Stimulated activated CD4-positive, alpha-beta T cell treated with anti-CD3 and anti-CD28 coated beads, Interleukin-4, amount 100 ng/mL, for 48 hours (primary cell): ENCODE measurements at regions not wholly inside any gene's neighbourhood (a gene's known extent, or its start where the extent isn't known, plus 50 kb on each side); places are given as distances from the start of the nearest gene placed in this dataset.

ENCODE experiments used
- DNase-seq, 2 donors: peaks; one replicate each; pipeline ENCODE4 v3.0.0-alpha.2; 2020; ENCODE audit warnings: low read depth in 2 of 2

GRCh38 chr17:14901376-14901775, 363.8 kb downstream of the PMP22 start:
- no peak for DNase-seq

DNA sequence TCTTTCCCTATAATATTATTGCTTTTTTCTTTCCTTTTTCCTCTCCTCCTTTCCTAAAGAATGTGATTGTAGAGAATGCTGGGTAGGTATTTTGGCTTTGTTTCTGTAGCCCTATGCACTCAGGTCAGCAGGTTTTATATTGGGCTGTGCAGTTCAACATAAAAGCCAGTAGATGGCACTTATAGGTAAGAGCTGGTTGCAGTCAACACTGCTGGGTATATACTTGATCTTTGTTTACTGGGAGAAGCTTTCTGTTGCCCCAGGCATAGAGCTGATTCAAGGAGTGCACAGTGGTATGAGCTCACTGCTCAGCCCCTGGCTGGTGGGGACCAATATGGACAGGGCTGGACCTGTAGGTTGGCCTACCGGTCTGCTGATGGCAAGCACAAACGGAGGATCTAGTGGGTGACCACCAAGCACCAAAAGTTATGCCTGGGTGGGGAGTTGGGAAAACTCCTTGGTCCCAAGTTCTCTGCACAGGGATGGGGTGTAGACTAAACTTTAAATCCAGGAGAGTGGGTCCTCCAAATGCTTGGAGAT, 378.9 kb downstream of the PMP22 start:
- no peak for DNase-seq

GRCh38 chr17:14882131-14882530, 383.0 kb downstream of the PMP22 start:
- no peak for DNase-seq

DNA sequence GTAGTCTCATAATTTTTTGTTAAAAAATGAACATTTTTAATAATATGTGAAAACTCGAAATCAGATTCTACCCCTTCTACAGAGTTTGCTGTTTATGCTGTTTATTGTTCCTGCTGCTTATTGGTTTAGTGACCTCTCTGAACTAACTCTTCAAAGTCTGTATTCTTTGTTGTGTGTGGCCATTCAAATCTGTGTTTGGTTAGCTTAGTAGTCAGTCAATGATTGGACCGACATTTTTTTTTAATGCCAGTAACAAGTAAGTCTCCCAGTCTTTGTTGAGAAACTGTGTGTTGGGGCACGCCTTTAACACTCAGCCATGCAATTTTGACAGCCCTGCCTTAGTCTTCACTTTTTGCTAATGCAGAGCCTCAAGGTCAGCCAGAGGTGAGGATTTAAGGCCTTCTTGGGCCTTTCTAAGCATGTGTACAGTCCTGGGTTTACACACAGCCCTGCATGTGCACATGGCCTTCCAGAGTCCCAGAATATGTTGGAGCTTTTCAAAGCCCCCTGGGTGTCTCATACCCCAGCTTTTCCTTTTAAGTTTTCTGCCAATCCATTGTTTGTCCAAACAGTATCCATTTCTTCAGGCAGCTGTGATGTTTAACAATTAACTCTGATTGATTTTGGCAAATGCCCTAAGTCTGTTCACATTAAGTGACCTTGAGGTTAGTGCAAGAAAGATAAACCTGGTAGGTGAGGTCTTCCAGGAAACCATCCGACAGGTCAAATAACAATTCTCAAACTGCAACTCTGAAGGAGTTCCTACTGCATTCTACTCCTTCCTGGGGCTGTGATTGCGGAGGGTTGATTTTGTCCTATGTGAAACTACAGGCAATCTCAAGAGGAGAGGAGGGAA, 389.3 kb downstream of the PMP22 start:
- no peak for DNase-seq

DNA sequence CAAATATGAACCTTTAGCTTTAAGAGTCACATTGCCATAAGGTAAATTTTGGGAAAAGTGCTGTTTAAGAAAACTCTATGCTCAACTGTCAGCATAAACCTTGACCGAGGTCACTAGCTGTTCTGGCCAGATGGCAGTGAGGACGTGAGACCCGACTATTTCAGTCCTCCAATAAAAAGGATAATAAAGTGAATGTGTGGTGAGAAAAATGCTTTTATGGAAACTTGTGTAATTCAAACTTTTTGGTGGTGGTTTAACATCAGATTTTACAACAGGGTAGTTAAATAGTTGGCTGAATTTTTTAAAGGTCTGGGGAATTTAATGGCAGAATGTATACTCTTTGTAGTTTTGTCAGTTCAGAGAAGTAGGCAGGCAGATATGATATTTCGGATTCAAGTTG, 391.1 kb downstream of the PMP22 start:
- no peak for DNase-seq

DNA sequence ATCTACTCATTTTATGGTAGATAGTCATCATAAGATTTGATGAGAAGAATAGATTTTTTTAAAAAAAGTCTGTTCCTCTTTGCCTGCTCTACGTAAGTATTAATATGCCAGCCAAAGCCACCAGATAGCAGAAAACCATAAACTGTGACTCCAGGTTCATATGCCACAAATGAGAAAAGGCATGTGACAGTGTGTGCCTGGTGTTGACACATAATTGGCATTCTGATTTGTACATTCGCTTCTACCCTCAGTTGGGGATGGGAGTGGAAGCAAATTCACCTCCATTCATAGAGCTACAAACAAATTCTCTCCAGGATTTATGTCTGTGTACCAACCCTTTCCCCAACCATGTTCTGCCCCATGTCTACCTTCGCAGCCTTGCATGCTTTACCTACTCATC, 391.6 kb downstream of the PMP22 start:
- DNase-seq = no peak

DNA sequence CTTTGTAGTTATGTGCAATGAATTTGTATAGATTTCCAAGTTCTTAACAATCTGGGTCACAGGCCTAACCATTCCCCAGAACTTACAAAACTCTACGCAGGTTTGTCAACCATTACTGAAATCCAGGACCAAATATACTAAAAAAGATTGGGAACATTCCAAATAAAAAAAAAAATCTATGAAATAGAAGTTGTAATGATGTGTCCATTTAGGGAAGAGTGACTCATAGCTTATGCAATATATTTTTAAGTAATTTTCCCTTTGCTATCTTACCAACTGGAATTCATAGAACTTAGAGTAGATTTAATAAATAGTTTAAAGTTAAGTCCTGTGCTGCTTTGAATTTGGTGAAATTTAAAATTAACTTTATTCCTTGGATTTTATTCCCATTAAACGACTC, 393.2 kb downstream of the PMP22 start:
- no peak for DNase-seq

- DNase-seq = no peak
Measured at GRCh38 chr17:14866266-14866665, 398.9 kb downstream of the PMP22 start.

DNA sequence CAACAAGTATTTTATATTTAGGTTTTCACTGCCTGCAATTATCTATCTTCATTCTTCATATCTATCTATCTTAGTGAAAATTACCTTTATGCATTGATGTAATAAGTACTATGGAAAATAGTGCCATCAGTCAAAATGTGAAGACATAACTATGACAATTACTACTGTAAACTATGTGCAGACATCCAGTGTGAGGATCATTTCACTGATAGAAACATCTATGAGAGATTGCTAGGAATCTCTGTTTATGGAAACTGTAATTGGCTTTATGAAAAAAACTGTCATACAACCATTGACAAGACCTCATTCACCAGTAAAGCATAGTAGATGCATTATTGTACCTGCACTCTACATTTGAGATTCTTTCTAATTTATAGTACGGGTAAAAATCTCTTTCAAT, 401.0 kb downstream of the PMP22 start:
- DNase-seq = no peak

GRCh38 chr17:14859542-14859941, 405.6 kb downstream of the PMP22 start:
- no peak for DNase-seq

DNA sequence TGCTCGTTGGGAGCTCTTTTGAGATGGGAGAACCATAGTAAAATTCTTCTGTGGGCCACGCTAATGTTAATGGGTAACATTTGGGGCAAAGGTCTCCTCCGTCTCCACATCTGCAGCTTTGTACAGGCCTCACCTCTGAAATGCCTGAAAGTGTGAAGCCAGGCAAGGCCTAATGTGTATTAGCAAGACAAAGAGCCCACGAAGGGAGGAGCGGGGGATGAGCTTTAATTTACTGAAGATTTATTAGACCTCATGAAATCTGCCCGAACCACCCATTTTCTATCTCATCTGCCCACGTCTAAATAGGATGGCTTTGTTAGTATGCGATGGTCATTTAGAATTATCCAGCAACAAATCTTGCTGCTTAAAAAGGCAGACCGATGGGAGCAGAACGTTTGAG, 408.9 kb downstream of the PMP22 start:
- DNase-seq = no peak

DNA sequence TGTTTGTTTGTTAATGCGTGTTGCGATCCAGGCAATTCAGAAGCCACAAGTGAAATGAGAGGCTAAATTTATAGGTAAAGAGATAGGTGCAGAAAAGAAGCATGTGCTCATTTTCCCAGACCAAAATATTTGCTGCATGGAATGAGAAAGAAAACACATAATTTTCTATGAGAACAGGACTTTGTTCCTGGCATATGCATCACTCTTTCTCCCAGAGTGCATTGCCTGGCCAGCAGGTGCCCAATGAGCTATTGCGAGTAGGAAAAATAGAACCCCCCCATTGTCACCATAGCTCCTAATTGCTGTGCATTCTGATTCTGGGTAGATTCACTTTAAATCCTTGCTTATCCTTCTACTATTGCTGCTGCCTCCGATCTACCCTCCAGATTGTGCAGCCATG, 410.4 kb downstream of the PMP22 start:
- no peak for DNase-seq

GRCh38 chr17:14845591-14846281, 419.4 kb downstream of the PMP22 start:
- no peak for DNase-seq

- DNase-seq = no peak
Measured at GRCh38 chr17:14843086-14843795, 421.9 kb downstream of the PMP22 start.

- no peak for DNase-seq
Measured at GRCh38 chr17:14840616-14841231, 424.4 kb downstream of the PMP22 start.

GRCh38 chr17:14838567-14838966, 426.6 kb downstream of the PMP22 start:
- DNase-seq = no peak

DNA sequence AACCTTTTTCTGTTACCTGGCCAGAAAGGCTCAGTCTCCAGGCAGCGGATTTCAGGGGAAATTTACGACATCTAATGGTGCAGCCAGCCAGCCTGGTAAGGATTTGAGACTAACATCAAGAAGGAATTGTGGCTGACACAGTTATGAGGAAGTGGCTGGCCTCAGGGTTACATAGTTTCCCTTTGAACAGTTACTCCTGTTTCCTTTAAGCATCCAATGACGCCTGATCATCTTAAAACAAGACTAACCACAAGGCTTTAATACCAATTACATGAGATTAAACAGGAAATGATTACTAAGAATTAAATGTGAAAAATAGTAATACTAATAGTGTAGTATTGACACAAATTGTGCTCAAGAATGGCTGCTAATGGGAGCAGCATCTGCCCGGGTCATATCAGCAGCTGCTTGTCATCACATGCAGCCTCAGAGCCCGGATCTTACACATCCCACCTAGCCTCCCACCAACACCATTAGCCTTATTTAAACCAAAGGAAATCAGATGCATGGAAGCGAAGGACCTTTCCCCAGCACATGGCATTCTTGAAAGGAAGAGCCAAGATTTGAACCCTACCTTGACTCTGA, 431.8 kb downstream of the PMP22 start:
- no peak for DNase-seq

DNA sequence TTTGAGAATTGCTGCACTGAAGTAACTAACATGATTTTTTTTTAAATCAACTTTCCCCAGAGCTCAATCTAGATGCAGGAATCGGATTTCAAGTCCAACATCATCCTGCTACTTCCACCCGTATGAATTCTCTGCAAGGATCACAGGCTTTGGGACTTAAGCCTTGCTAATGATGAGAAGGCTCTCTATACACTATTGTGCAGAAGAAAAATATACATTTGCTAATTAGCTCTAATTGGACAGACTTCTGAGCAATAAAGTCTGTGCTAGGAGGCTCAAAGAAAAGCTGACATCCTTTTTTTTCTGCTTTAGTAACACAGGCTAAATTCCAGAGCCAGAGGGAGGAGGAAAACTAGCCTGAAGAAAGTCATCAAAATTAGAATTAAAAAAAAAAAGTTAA, 433.6 kb downstream of the PMP22 start:
- no peak for DNase-seq

GRCh38 chr17:14827396-14827919, 437.7 kb downstream of the PMP22 start:
- no peak for DNase-seq

GRCh38 chr17:14826358-14826757, 438.8 kb downstream of the PMP22 start:
- no peak for DNase-seq

GRCh38 chr17:14818469-14818868, 446.7 kb downstream of the PMP22 start:
- no peak for DNase-seq
